ENCODE measurements at regions not wholly inside any gene's neighbourhood (a gene's known extent, or its start where the extent isn't known, plus 50 kb on each side); places are given as distances from the start of the nearest gene placed in this dataset.

DNA sequence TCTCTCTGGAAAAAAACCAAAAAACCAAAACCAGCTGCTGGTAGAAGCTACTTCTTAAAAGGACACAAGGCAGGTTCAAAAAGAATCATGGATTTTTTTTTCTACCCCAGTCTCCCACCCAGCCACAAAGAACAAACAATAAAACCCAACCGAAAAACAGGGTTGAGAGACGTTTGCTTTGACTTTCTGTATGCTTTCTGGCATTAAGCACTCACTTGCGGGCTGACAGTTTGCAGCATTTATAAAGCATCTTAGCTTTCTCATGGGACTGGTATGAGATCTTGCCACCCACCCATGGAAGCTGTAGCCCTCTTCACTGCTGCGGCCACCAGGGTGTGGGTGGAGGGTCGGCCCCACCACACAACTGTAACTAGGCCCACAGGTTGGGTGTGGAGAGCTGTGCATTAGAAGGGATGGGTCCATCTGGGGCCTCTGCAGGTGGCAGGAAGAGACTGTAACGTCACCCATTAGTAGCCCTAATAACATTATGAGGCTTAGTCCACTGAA is 165.7 kb downstream of the RHOU start:
- H3K4me3 ChIP-seq (ENCODE audit: low read depth, low read length) = no peak overlapping the region
- no peak for TF ChIP-seq CTCF (IDR thresholded peaks at IDR 0.05; ENCODE audit: low read depth, low read length)
- no peak for DNase-seq
- H3K27me3 ChIP-seq = no peaks in the 10 kb centered on the region
- H3K36me3 ChIP-seq = no peaks in the 10 kb centered on the region
- H3K9me3 ChIP-seq = no peaks in the 10 kb centered on the region
- H3K4me1 ChIP-seq = peaks cover 60% of the 10 kb centered on the region

DNA sequence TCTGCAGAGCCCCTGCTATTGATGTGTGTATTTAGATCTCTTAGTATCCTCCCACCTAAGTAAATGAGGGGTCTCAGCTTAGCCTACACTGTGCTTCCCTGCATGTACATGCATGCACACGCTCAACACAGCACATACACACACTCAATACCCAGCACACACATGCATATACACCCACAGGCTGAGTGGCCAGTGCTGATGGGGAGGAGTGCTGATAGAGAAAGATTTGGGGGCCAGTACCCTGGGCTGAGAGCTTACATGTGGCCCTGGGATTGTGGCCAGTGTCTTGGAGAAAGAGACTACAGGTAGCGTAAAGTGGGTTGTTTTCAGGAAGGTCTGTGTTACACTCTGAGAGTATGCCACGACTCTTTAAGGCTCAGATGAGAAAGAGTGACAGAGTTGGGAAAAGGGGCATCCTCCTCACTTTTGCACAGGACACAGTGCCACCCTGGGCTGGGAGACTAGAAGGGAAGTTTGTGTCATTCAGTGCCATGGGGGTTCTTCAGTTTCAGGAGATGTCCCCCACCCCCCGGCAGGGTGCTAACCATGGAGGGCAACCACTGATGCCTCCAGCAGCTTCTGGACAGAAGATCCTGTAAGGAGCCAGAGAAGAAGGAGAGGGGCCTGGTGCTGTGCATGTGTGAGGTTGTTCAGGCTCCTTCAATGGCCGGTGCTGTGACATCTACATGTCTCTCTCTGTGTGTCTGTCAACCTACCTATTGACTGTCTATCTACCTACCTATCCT is 166.8 kb downstream of the RHOU start:
- Histone ChIP-seq H3K9me3 (no peaks in the 10 kb centered on the region), H3K27me3 (no peaks in the 10 kb centered on the region), H3K36me3 (no peaks in the 10 kb centered on the region), H3K4me1 (peaks cover 60% of the 10 kb centered on the region), H3K4me3 (ENCODE audit: low read depth, low read length) (no peak overlapping the region)
- TF ChIP-seq CTCF (IDR thresholded peaks at IDR 0.05; ENCODE audit: low read depth, low read length) = no peak
- no peak for DNase-seq

GRCh38 chr1:228902781-228903433 is 167.6 kb downstream of the RHOU start:
- no peaks in the 10 kb centered on the region for H3K27me3 ChIP-seq
- no peaks in the 10 kb centered on the region for H3K9me3 ChIP-seq
- TF ChIP-seq CTCF (IDR thresholded peaks at IDR 0.05; ENCODE audit: low read depth, low read length) = no peak
- DNase-seq = peak; percentile 85
- peak overlapping the region; percentile 39 for H3K4me3 ChIP-seq (ENCODE audit: low read depth, low read length)
- H3K36me3 ChIP-seq = no peaks in the 10 kb centered on the region
- peaks cover 60% of the 10 kb centered on the region for H3K4me1 ChIP-seq

- H3K27me3 ChIP-seq = no peaks in the 10 kb centered on the region
- DNase-seq = peak; percentile 59
These were observed 168.3 kb downstream of the RHOU start for GRCh38 chr1:228903434-228904071.

GRCh38 chr1:228904222-228904621 is 168.9 kb downstream of the RHOU start:
- H3K4me3 ChIP-seq (ENCODE audit: low read depth, low read length) = no peak overlapping the region
- DNase-seq = no peak
- H3K27me3 ChIP-seq = no peaks in the 10 kb centered on the region
- TF ChIP-seq CTCF (IDR thresholded peaks at IDR 0.05; ENCODE audit: low read depth, low read length) = no peak
- no peaks in the 10 kb centered on the region for H3K36me3 ChIP-seq
- H3K9me3 ChIP-seq = no peaks in the 10 kb centered on the region
- peaks cover 54% of the 10 kb centered on the region for H3K4me1 ChIP-seq

More at GRCh38 chr1:228903434-228904071, 168.3 kb downstream of the RHOU start:
- no peaks in the 10 kb centered on the region for H3K9me3 ChIP-seq
- no peak for TF ChIP-seq CTCF (IDR thresholded peaks at IDR 0.05; ENCODE audit: low read depth, low read length)
- peaks cover 60% of the 10 kb centered on the region for H3K4me1 ChIP-seq
- no peaks in the 10 kb centered on the region for H3K36me3 ChIP-seq
- peak overlapping the region; percentile 39 for H3K4me3 ChIP-seq (ENCODE audit: low read depth, low read length)

Measured in BE2C (cell line).